Neural cell (in vitro differentiated cells): ENCODE measurements at regions not wholly inside any gene's neighbourhood (a gene's known extent, or its start where the extent isn't known, plus 50 kb on each side); places are given as distances from the start of the nearest gene placed in this dataset.
A peak's percentile ranks its signal among the peaks of the same experiment; 100 is the strongest.

ENCODE experiments used
- H2AFZ ChIP-seq: fragments of 200-600, 300-800 bp; sonication (generic), shearing (Covaris generic); 2 replicates; pipeline ENCODE4 v1.6.0; 2014; ENCODE audit warnings: low read depth, mild to moderate bottlenecking, antibody characterized with exemption, low read length, moderate library complexity
- H3F3A ChIP-seq: fragments of 200-600 bp; shearing (Covaris generic); 2 replicates; pipeline ENCODE4 v1.6.1; 2016; ENCODE audit warnings: mild to moderate bottlenecking, moderate library complexity, mixed read lengths, antibody characterized with exemption, low read length; ENCODE audit not compliant: insufficient read depth, poor library complexity, severe bottlenecking
- H3K27ac ChIP-seq: fragments of 200-600, 300-800 bp; sonication (generic), shearing (Covaris generic); 2 replicates; pipeline ENCODE4 v1.5.1; 2014; ENCODE audit warnings: mild to moderate bottlenecking, low read length, moderate library complexity
- H3K27me3 ChIP-seq: fragments of 300-800, 200-600 bp; sonication (generic), shearing (Covaris generic); 2 replicates; pipeline ENCODE4 v1.6.0; 2014; ENCODE audit warnings: mild to moderate bottlenecking, low read depth, low read length, moderate library complexity; ENCODE audit not compliant: insufficient read depth
- H3K36me3 ChIP-seq: fragments of 300-800, 200-600 bp; sonication (generic), shearing (Covaris generic); 2 replicates; pipeline ENCODE4 v1.5.1; 2014; ENCODE audit warnings: mild to moderate bottlenecking, antibody characterized with exemption, low read length, moderate library complexity; ENCODE audit not compliant: insufficient read depth
- H3K4me2 ChIP-seq: fragments of 300-800, 200-600 bp; sonication (generic), shearing (Covaris generic); 2 replicates; pipeline ENCODE4 v1.6.0; 2014; ENCODE audit warnings: mild to moderate bottlenecking, low read length
- H3K4me3 ChIP-seq: fragments of 300-800, 200-600 bp; sonication (generic), shearing (Covaris generic); 2 replicates; pipeline ENCODE4 v1.5.1; 2014; ENCODE audit warnings: mild to moderate bottlenecking, low read length, moderate library complexity
- H3K79me2 ChIP-seq: fragments of 200-600 bp; shearing (Covaris generic); replicated peaks from 2 replicates; pipeline ENCODE4 v1.6.0; 2014; ENCODE audit warnings: mild to moderate bottlenecking, low read length, moderate library complexity; ENCODE audit not compliant: insufficient read depth
- H3K9ac ChIP-seq: fragments of 300-800, 200-600 bp; sonication (generic), shearing (Covaris generic); 2 replicates; pipeline ENCODE4 v1.6.1; 2016; ENCODE audit warnings: mild to moderate bottlenecking, low read length, mixed read lengths
- H3K9me2 ChIP-seq: fragments of 200-600 bp; shearing (Covaris generic); 2 replicates; pipeline ENCODE4 v1.6.1; 2016; ENCODE audit warnings: mild to moderate bottlenecking, low read length, mixed read lengths; ENCODE audit not compliant: insufficient read depth
- H3K9me3 ChIP-seq: fragments of 200-600, 300-800 bp; sonication (generic), shearing (Covaris generic); 2 replicates; pipeline ENCODE4 v1.6.1; 2016; ENCODE audit warnings: mild to moderate bottlenecking, mixed run types, low read length, moderate library complexity, mixed read lengths
- H4K20me1 ChIP-seq: fragments of 200-600 bp; shearing (Covaris generic); 2 replicates; pipeline ENCODE4 v1.6.1; 2016; ENCODE audit warnings: mild to moderate bottlenecking, mixed run types; ENCODE audit not compliant: insufficient read depth
- CTCF ChIP-seq: fragments of 450-650 bp; IDR thresholded peaks from 2 replicates; pipeline ENCODE4 v1.5.1; 2014; ENCODE audit warnings: antibody characterized with exemption, mild to moderate bottlenecking, moderate library complexity; ENCODE audit not compliant: poor library complexity, severe bottlenecking
- EP300 ChIP-seq: fragments of 450-650 bp; conservative IDR thresholded peaks from 2 replicates; pipeline ENCODE4 v1.6.1; 2014; ENCODE audit warnings: antibody characterized with exemption, mild to moderate bottlenecking, moderate library complexity; ENCODE audit not compliant: poor library complexity, severe bottlenecking
- EZH2 ChIP-seq: fragments of 200-600, 300-800 bp; shearing (Covaris generic), sonication (generic); IDR thresholded peaks from 2 replicates; pipeline ENCODE4 v1.6.1; 2014; ENCODE audit warnings: antibody characterized with exemption, low read length, borderline replicate concordance, mild to moderate bottlenecking; ENCODE audit not compliant: insufficient read depth, poor library complexity, severe bottlenecking
- MXI1 ChIP-seq: fragments of 450-650 bp; conservative IDR thresholded peaks from 2 replicates; pipeline ENCODE4 v1.6.1; 2014; ENCODE audit warnings: antibody characterized with exemption, mild to moderate bottlenecking; ENCODE audit not compliant: poor library complexity, severe bottlenecking
- POLR2AphosphoS5 ChIP-seq: IDR thresholded peaks from 2 replicates; pipeline ENCODE4 v1.6.1; 2012
- RAD21 ChIP-seq: fragments of 450-650 bp; conservative IDR thresholded peaks from 2 replicates; pipeline ENCODE4 v1.6.1; 2014; ENCODE audit warnings: antibody characterized with exemption, mild to moderate bottlenecking, moderate library complexity
- REST ChIP-seq: IDR thresholded peaks from 2 replicates; pipeline ENCODE4 v1.6.1; 2012; ENCODE audit warnings: borderline replicate concordance
- SMC3 ChIP-seq: fragments of 450-650 bp; conservative IDR thresholded peaks from 2 replicates; pipeline ENCODE4 v1.6.1; 2014; ENCODE audit warnings: antibody characterized with exemption, mild to moderate bottlenecking, moderate library complexity; ENCODE audit not compliant: poor library complexity
- TAF1 ChIP-seq: IDR thresholded peaks from 2 replicates; pipeline ENCODE4 v1.6.1; 2012; ENCODE audit warnings: low read depth

DNA sequence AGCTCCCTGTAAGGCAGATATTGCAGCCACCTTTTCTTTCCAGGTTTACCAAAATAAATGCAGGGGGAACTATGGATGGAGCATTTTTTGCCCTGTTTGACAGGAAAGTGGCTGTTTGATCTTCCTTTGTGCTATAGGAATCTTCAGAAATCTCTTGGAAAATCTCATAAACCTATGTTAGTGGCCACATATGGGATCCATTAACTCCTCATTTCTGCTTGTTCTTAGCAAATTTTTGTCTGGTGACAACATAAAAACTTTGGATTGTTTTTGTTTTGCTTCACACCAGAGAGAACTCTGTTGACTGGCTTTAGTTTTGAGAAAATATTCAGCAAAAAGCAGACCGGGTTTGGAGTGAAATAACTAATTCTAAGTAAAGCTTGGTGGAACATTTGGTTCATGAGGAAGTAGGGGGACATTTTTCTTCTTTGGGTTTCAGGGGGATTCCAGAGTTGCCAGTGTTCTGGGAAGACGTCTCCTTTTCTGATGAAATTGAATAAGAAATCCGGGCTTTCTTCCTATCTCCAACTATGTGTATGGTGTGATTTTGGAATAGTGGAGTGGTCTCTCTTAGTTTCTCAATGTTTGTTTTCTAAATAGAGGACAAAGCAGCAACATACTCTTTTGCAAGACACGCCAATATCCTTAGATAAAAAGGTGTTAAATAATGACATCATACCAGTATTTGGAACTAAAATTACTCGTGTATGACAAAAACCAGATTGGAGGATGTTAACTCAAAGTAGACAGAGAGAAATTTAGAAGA, 174.4 kb downstream of the ICOS start:
- no peaks in the 10 kb centered on the region for H3F3A ChIP-seq
- H2AFZ ChIP-seq: no peak overlapping the region
- no peaks in the 10 kb centered on the region for H3K79me2 ChIP-seq
- no peak overlapping the region for H3K4me3 ChIP-seq
- H3K9me3 ChIP-seq: no peaks in the 10 kb centered on the region
- H3K36me3 ChIP-seq: no peaks in the 10 kb centered on the region
- no peaks in the 10 kb centered on the region for H3K9me2 ChIP-seq
- no peaks in the 10 kb centered on the region for H3K27me3 ChIP-seq
- H4K20me1 ChIP-seq: no peaks in the 10 kb centered on the region
- H3K4me2 ChIP-seq: no peak overlapping the region
- TF ChIP-seq REST: no peak
- TF ChIP-seq RAD21: no peak
- no peak for TF ChIP-seq EZH2
- no peak for TF ChIP-seq TAF1
- TF ChIP-seq POLR2AphosphoS5: no peak
- TF ChIP-seq SMC3: no peak
- TF ChIP-seq CTCF: no peak
- TF ChIP-seq MXI1: no peak
- TF ChIP-seq EP300: no peak
- H3K27ac ChIP-seq: no peak overlapping the region
- H3K9ac ChIP-seq: no peak overlapping the region

DNA sequence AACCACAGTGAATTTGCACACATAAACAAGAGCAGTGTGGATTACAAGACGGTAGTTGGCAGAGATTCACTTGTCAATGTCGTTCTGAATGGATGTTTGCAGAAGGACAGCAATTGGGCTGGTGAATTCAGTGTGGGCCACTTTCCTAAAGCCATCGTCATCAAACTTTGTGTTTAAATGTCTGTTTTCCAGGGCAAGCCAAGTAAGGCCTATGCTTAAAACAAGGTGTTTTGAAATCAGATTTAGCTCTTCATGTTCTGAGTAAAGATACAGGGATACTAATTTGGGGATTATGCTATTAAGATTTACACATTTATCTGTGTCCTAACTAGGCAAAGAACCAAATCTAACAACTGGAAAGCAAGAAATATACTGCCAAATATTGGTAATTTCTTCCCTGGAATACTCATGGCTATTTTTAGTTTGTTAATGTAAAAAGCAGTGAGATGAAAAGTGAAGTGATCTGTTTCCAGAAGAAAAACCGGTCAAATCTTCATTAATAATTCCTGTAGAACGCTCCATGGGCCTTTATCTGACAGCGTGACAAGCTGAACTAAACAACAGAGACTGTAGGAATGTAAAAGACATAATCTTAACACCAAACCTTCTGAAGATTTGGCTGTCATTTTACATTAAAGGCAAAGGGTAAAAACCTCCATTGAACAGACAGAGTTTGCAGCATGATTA, 175.7 kb downstream of the ICOS start:
- Histone ChIP-seq H3K9me3 (no peaks in the 10 kb centered on the region), H3K27ac (peak overlapping the region; percentile 6), H3K4me2 (no peak overlapping the region), H3K9me2 (no peaks in the 10 kb centered on the region), H4K20me1 (no peaks in the 10 kb centered on the region), H3K36me3 (no peaks in the 10 kb centered on the region), H3K27me3 (no peaks in the 10 kb centered on the region), H2AFZ (no peak overlapping the region), H3K79me2 (no peaks in the 10 kb centered on the region), H3F3A (no peaks in the 10 kb centered on the region), H3K9ac (no peak overlapping the region), H3K4me3 (peak overlapping the region; percentile 9)
- TF ChIP-seq REST: no peak
- TF ChIP-seq POLR2AphosphoS5: no peak
- no peak for TF ChIP-seq TAF1
